IPS-NIHi7 (cell line): ENCODE measurements at regions not wholly inside any gene's neighbourhood (a gene's known extent, or its start where the extent isn't known, plus 50 kb on each side); places are given as distances from the start of the nearest gene placed in this dataset.
"Not testable (repeated sequence)": the region's sequence is repeated elsewhere in the genome, so short reads cannot be mapped to it uniquely, and the experiment has no call there.

ENCODE experiments used
- DNase-seq: peaks from one replicate; pipeline ENCODE4 v3.0.0; 2012; ENCODE audit warnings: mixed read lengths; ENCODE audit errors: extremely low spot score

- DNase-seq, result no peak
These were observed 63.4 kb downstream of the DCAF12L1 start for GRCh38 chrX:126489116-126489695.

GRCh38 chrX:126485409-126485808, 67.2 kb downstream of the DCAF12L1 start:
- DNase-seq, result peak; percentile 10

GRCh38 chrX:126481916-126482315, 70.7 kb downstream of the DCAF12L1 start:
- no peak for DNase-seq

GRCh38 chrX:126459896-126460826, 92.5 kb downstream of the DCAF12L1 start:
- DNase-seq, result not testable (repeated sequence)

GRCh38 chrX:126456136-126456535, 96.5 kb downstream of the DCAF12L1 start:
- DNase-seq, result no peak

- DNase-seq, result no peak
These were observed 103.9 kb downstream of the DCAF12L1 start for GRCh38 chrX:126448681-126449080.
